ENCODE measurements at regions not wholly inside any gene's neighbourhood (a gene's known extent, or its start where the extent isn't known, plus 50 kb on each side); places are given as distances from the start of the nearest gene placed in this dataset.
"Not testable (repeated sequence)": the region's sequence is repeated elsewhere in the genome, so short reads cannot be mapped to it uniquely, and the experiment has no call there.

DNA sequence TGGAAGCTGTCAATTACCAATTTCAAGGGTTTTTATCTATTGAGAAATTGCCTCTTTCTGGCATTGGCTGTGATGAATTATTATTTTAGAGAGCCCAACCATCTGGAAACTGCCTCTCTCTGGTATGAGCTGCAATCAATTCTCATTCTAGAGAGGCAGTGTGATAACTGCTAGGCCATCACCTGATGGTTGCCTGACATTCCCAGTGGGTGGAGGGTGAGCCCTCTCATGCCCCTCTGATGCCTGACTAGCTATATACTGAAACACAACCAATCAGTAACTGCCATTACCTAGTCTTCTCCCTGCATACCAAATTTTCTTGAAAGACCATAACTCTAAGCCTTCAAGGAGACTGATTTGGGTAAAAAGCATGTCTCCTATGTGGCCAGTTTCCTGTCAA is 353.9 kb upstream of the TGIF2LX start:
- TF ChIP-seq, protein P1, sequence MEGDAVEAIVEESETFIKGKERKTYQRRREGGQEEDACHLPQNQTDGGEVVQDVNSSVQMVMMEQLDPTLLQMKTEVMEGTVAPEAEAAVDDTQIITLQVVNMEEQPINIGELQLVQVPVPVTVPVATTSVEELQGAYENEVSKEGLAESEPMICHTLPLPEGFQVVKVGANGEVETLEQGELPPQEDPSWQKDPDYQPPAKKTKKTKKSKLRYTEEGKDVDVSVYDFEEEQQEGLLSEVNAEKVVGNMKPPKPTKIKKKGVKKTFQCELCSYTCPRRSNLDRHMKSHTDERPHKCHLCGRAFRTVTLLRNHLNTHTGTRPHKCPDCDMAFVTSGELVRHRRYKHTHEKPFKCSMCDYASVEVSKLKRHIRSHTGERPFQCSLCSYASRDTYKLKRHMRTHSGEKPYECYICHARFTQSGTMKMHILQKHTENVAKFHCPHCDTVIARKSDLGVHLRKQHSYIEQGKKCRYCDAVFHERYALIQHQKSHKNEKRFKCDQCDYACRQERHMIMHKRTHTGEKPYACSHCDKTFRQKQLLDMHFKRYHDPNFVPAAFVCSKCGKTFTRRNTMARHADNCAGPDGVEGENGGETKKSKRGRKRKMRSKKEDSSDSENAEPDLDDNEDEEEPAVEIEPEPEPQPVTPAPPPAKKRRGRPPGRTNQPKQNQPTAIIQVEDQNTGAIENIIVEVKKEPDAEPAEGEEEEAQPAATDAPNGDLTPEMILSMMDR (conservative IDR thresholded peaks at IDR 0.05; ENCODE audit: low read depth, low read length) = not testable (repeated sequence)
- TF ChIP-seq POLR2A (IDR thresholded peaks at IDR 0.05; ENCODE audit: low read depth, low read length); RFX5 (IDR thresholded peaks at IDR 0.05; ENCODE audit: low read depth, low read length); RAD21 (IDR thresholded peaks at IDR 0.05; ENCODE audit: low read length); SMC3 (IDR thresholded peaks at IDR 0.05; ENCODE audit: low read depth, low read length); MAZ (IDR thresholded peaks at IDR 0.05; ENCODE audit: borderline replicate concordance, low read depth, low read length); CHD1 (IDR thresholded peaks at IDR 0.05; ENCODE audit: low read depth, low read length); BHLHE40 (IDR thresholded peaks at IDR 0.05; ENCODE audit: low read depth, low read length); MAFK (IDR thresholded peaks at IDR 0.05; ENCODE audit: low read depth, low read length); RCOR1 (IDR thresholded peaks at IDR 0.05; ENCODE audit: insufficient replicate concordance, low read length); MXI1 (IDR thresholded peaks at IDR 0.05; ENCODE audit: borderline replicate concordance, low read depth, low read length); NFE2L2 (IDR thresholded peaks at IDR 0.05; ENCODE audit: low read depth, low read length): not testable (repeated sequence)
- TF ChIP-seq, protein P2, sequence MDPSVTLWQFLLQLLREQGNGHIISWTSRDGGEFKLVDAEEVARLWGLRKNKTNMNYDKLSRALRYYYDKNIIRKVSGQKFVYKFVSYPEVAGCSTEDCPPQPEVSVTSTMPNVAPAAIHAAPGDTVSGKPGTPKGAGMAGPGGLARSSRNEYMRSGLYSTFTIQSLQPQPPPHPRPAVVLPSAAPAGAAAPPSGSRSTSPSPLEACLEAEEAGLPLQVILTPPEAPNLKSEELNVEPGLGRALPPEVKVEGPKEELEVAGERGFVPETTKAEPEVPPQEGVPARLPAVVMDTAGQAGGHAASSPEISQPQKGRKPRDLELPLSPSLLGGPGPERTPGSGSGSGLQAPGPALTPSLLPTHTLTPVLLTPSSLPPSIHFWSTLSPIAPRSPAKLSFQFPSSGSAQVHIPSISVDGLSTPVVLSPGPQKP (IDR thresholded peaks at IDR 0.05; ENCODE audit: borderline replicate concordance, low read depth, low read length) = not testable (repeated sequence)

Measured in IMR-90 (cell line).